ENCODE measurements at regions not wholly inside any gene's neighbourhood (a gene's known extent, or its start where the extent isn't known, plus 50 kb on each side); places are given as distances from the start of the nearest gene placed in this dataset.

DNA sequence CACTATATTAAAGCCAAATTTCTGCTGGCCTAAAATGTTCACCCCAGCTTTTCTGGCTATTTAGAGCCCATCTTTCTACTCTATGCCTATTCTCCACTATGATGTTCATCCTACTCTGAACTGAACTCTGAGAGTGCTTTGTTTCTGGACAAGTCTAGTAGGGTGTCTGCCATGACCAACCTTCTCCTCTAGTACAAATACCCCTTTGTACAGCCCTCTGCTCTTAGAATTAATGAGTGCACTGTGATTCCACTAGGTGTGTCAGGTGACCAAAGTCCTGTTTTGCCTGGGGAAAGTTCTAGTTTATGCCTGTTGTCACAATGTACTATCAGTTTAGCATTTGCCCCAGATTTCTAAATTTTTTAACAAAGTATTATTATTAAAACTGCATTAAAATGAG lies 388.1 kb upstream of the MAD2L1 start:
- Histone ChIP-seq H4K8ac (ENCODE audit: low read depth in 2 of 2, low read length in 2 of 2) (no peak overlapping the region), H2AK9ac (replicated peaks; ENCODE audit: low read depth, low read length, poor library complexity) (no peak overlapping the region), H2BK5ac (ENCODE audit: low read depth, low read length, poor library complexity, severe bottlenecking) (no peak overlapping the region), H3K4me2 (ENCODE audit: low read depth, low read length) (no peak overlapping the region), H3K27ac (ENCODE audit: insufficient read depth, low read length) (no peak overlapping the region), H2AK5ac (ENCODE audit: low read depth, low read length) (no peak overlapping the region), H3K9ac (ENCODE audit: low read depth, low read length) (no peak overlapping the region), H3K9me1 (ENCODE audit: insufficient read depth, low read length) (no peaks in the 10 kb centered on the region), H4K91ac (ENCODE audit: insufficient read depth, low read depth, low read length) (no peak overlapping the region), H2BK120ac (ENCODE audit: low read depth, low read length) (no peak overlapping the region), H3K18ac (ENCODE audit: low read depth, low read length) (no peak overlapping the region), H3K14ac (replicated peaks; ENCODE audit: low read depth, low read length) (no peak overlapping the region), H3K36me3 (ENCODE audit: control insufficient read depth, insufficient read depth, low read length) (no peaks in the 10 kb centered on the region), H2BK15ac (ENCODE audit: low read depth, low read length) (no peak overlapping the region), H3K4me1 (ENCODE audit: control insufficient read depth, insufficient read depth, low read length) (no peaks in the 10 kb centered on the region), H3K9me3 (ENCODE audit: control insufficient read depth, insufficient read depth, low read length) (no peaks in the 10 kb centered on the region), H2BK20ac (ENCODE audit: low read depth, low read length) (no peak overlapping the region), H3K79me1 (ENCODE audit: low read depth in 1 of 2, low read length in 2 of 2) (no peaks in the 10 kb centered on the region), H4K20me1 (ENCODE audit: insufficient read depth, low read length) (no peaks in the 10 kb centered on the region), H4K5ac (ENCODE audit: low read depth, low read length) (no peak overlapping the region), H3K4me3 (ENCODE audit: insufficient read depth, low read depth, low read length) (no peak overlapping the region), H3K23ac (ENCODE audit: low read depth, low read length) (no peak overlapping the region), H3K56ac (ENCODE audit: extremely low read depth, insufficient read depth, low read length) (no peak overlapping the region), H2AFZ (replicated peaks; ENCODE audit: low read length, poor library complexity) (no peak overlapping the region), H3K4ac (ENCODE audit: low read depth, low read length) (no peak overlapping the region), H3K27me3 (ENCODE audit: control insufficient read depth, insufficient read depth, low read length) (no peaks in the 10 kb centered on the region)
- ChIA-PET POLR2A (ENCODE audit: unreplicated experiment) (no interaction called here), CTCF (no interaction called here)
- TF ChIP-seq POLR2A (IDR thresholded peaks at IDR 0.05; ENCODE audit: low read depth, low read length) (no peak), FOS (IDR thresholded peaks at IDR 0.05; ENCODE audit: low read depth, low read length) (no peak), MXI1 (IDR thresholded peaks at IDR 0.05; ENCODE audit: borderline replicate concordance, low read depth, low read length) (no peak), CHD1 (IDR thresholded peaks at IDR 0.05; ENCODE audit: low read depth, low read length) (no peak), RCOR1 (IDR thresholded peaks at IDR 0.05; ENCODE audit: insufficient replicate concordance, low read length) (no peak), MAZ (IDR thresholded peaks at IDR 0.05; ENCODE audit: borderline replicate concordance, low read depth, low read length) (no peak), SMC3 (IDR thresholded peaks at IDR 0.05; ENCODE audit: low read depth, low read length) (no peak), RAD21 (IDR thresholded peaks at IDR 0.05; ENCODE audit: low read length) (no peak), MAFK (IDR thresholded peaks at IDR 0.05; ENCODE audit: low read depth, low read length) (no peak), CEBPB (IDR thresholded peaks at IDR 0.05; ENCODE audit: low read depth, low read length) (no peak), NFE2L2 (IDR thresholded peaks at IDR 0.05; ENCODE audit: low read depth, low read length) (no peak), BHLHE40 (IDR thresholded peaks at IDR 0.05; ENCODE audit: low read depth, low read length) (no peak), RFX5 (IDR thresholded peaks at IDR 0.05; ENCODE audit: low read depth, low read length) (no peak)
- TF ChIP-seq, protein P1, sequence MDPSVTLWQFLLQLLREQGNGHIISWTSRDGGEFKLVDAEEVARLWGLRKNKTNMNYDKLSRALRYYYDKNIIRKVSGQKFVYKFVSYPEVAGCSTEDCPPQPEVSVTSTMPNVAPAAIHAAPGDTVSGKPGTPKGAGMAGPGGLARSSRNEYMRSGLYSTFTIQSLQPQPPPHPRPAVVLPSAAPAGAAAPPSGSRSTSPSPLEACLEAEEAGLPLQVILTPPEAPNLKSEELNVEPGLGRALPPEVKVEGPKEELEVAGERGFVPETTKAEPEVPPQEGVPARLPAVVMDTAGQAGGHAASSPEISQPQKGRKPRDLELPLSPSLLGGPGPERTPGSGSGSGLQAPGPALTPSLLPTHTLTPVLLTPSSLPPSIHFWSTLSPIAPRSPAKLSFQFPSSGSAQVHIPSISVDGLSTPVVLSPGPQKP (IDR thresholded peaks at IDR 0.05; ENCODE audit: borderline replicate concordance, low read depth, low read length): no peak
- TF ChIP-seq, protein P2, sequence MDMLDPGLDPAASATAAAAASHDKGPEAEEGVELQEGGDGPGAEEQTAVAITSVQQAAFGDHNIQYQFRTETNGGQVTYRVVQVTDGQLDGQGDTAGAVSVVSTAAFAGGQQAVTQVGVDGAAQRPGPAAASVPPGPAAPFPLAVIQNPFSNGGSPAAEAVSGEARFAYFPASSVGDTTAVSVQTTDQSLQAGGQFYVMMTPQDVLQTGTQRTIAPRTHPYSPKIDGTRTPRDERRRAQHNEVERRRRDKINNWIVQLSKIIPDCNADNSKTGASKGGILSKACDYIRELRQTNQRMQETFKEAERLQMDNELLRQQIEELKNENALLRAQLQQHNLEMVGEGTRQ (IDR thresholded peaks at IDR 0.05; ENCODE audit: low read depth, low read length): no peak
- TF ChIP-seq, protein P3, sequence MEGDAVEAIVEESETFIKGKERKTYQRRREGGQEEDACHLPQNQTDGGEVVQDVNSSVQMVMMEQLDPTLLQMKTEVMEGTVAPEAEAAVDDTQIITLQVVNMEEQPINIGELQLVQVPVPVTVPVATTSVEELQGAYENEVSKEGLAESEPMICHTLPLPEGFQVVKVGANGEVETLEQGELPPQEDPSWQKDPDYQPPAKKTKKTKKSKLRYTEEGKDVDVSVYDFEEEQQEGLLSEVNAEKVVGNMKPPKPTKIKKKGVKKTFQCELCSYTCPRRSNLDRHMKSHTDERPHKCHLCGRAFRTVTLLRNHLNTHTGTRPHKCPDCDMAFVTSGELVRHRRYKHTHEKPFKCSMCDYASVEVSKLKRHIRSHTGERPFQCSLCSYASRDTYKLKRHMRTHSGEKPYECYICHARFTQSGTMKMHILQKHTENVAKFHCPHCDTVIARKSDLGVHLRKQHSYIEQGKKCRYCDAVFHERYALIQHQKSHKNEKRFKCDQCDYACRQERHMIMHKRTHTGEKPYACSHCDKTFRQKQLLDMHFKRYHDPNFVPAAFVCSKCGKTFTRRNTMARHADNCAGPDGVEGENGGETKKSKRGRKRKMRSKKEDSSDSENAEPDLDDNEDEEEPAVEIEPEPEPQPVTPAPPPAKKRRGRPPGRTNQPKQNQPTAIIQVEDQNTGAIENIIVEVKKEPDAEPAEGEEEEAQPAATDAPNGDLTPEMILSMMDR (conservative IDR thresholded peaks at IDR 0.05; ENCODE audit: low read depth, low read length): no peak
- in situ Hi-C loops (cut with MboI; ENCODE audit: low sequenced_read_pairs): no loop called here
- dilution Hi-C loops (cut with HindIII; ENCODE audit: low sequenced_read_pairs, unreplicated experiment): no loop called here
- no peak for ATAC-seq (ENCODE audit: low read depth)
- BruUV-seq (replicated peaks): no TSS peak
- no peak for DNase-seq
- intact Hi-C loops (cut with micrococcal nuclease): no loop called here

Measured in IMR-90 (cell line).